ENCODE measurements at regions not wholly inside any gene's neighbourhood (a gene's known extent, or its start where the extent isn't known, plus 50 kb on each side); places are given as distances from the start of the nearest gene placed in this dataset.

DNA sequence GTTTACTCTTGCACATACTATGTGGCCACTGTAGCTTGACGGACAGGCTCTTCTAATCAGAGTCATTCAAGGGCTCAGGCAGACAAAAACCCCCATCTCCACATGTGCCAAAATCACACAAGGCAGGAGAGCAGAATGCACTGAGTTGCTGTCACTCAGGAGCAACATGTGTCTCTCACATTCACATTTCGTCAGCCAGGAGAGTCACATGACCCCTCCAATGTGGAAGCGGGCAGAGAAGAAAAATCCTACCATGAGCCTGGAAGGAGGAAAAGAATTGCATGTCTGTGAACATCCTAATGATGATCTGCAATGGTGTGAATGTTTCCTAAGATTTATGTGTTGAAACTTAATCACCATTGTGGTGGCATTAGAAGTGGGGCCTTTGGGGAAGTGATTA lies 69.9 kb upstream of the MSX2 start:
- TF ChIP-seq, protein P1, sequence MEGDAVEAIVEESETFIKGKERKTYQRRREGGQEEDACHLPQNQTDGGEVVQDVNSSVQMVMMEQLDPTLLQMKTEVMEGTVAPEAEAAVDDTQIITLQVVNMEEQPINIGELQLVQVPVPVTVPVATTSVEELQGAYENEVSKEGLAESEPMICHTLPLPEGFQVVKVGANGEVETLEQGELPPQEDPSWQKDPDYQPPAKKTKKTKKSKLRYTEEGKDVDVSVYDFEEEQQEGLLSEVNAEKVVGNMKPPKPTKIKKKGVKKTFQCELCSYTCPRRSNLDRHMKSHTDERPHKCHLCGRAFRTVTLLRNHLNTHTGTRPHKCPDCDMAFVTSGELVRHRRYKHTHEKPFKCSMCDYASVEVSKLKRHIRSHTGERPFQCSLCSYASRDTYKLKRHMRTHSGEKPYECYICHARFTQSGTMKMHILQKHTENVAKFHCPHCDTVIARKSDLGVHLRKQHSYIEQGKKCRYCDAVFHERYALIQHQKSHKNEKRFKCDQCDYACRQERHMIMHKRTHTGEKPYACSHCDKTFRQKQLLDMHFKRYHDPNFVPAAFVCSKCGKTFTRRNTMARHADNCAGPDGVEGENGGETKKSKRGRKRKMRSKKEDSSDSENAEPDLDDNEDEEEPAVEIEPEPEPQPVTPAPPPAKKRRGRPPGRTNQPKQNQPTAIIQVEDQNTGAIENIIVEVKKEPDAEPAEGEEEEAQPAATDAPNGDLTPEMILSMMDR (IDR thresholded peaks at IDR 0.05 in 4 of 5, conservative IDR thresholded peaks at IDR 0.05 in 1 of 5), result no peak
- no peak for TF ChIP-seq POLR2A (IDR thresholded peaks at IDR 0.05)

All from gastrocnemius medialis (tissue), 4 donors.